T-helper 2 cell treated with Interferon-gamma antibody and Interleukin-4, amounts not matched to agents 5 μg/mL and 100 μg/mL, for 36 hours (primary cell): ENCODE measurements at regions not wholly inside any gene's neighbourhood (a gene's known extent, or its start where the extent isn't known, plus 50 kb on each side); places are given as distances from the start of the nearest gene placed in this dataset.

Experiments used
- DNase-seq: peaks from one replicate; pipeline ENCODE4 v3.0.0; 2021; ENCODE audit warnings: low spot score
- H3K27ac Mint-ChIP-seq: one replicate; pipeline ENCODE4 v1.8.0; 2021; ENCODE audit warnings: mild to moderate bottlenecking, mixed read lengths
- H3K27me3 Mint-ChIP-seq: one replicate; pipeline ENCODE4 v1.8.0; 2021; ENCODE audit warnings: low read depth, mixed read lengths
- H3K36me3 Mint-ChIP-seq: one replicate; pipeline ENCODE4 v1.8.0; 2021; ENCODE audit warnings: low read depth, mixed read lengths
- H3K4me1 Mint-ChIP-seq: one replicate; pipeline ENCODE4 v1.8.0; 2021; ENCODE audit warnings: low read depth, mixed read lengths
- H3K4me3 Mint-ChIP-seq: one replicate; pipeline ENCODE4 v1.8.0; 2022; ENCODE audit warnings: mild to moderate bottlenecking, moderate library complexity, mixed read lengths
- H3K9me3 Mint-ChIP-seq: one replicate; pipeline ENCODE4 v1.8.0; 2021; ENCODE audit warnings: mixed read lengths

GRCh38 chr2:12641441-12641840 is 75.3 kb upstream of the TRIB2 start:
- H3K36me3 Mint-ChIP-seq: peaks cover 1% of the 10 kb centered on the region
- no peak for DNase-seq
- H3K4me1 Mint-ChIP-seq: peaks cover 24% of the 10 kb centered on the region
- H3K9me3 Mint-ChIP-seq: peaks cover 15% of the 10 kb centered on the region
- no peak overlapping the region for H3K27ac Mint-ChIP-seq
- peaks cover 6% of the 10 kb centered on the region for H3K27me3 Mint-ChIP-seq
- H3K4me3 Mint-ChIP-seq: no peak overlapping the region

GRCh38 chr2:12642332-12642731 is 74.4 kb upstream of the TRIB2 start:
- Mint-ChIP-seq H3K9me3 (peaks cover 15% of the 10 kb centered on the region), H3K4me3 (no peak overlapping the region), H3K36me3 (peaks cover 4% of the 10 kb centered on the region), H3K27me3 (peaks cover 6% of the 10 kb centered on the region), H3K4me1 (peaks cover 15% of the 10 kb centered on the region), H3K27ac (no peak overlapping the region)
- no peak for DNase-seq

GRCh38 chr2:12642859-12643258 is 73.9 kb upstream of the TRIB2 start:
- no peak for DNase-seq
- Mint-ChIP-seq H3K27ac (no peak overlapping the region), H3K4me1 (peaks cover 12% of the 10 kb centered on the region), H3K27me3 (peaks cover 10% of the 10 kb centered on the region), H3K9me3 (peaks cover 20% of the 10 kb centered on the region), H3K4me3 (no peak overlapping the region), H3K36me3 (peaks cover 4% of the 10 kb centered on the region)

- Mint-ChIP-seq H3K4me1 (peaks cover 3% of the 10 kb centered on the region), H3K9me3 (peaks cover 20% of the 10 kb centered on the region), H3K4me3 (no peak overlapping the region), H3K27ac (no peak overlapping the region), H3K27me3 (peaks cover 37% of the 10 kb centered on the region), H3K36me3 (peaks cover 4% of the 10 kb centered on the region)
- DNase-seq: no peak
Measured at GRCh38 chr2:12649602-12650400, 66.9 kb upstream of the TRIB2 start.

GRCh38 chr2:12651641-12652040 is 65.1 kb upstream of the TRIB2 start:
- Mint-ChIP-seq H3K9me3 (peaks cover 5% of the 10 kb centered on the region), H3K27me3 (peaks cover 31% of the 10 kb centered on the region), H3K4me1 (peaks cover 3% of the 10 kb centered on the region), H3K27ac (no peak overlapping the region), H3K4me3 (no peak overlapping the region), H3K36me3 (peaks cover 2% of the 10 kb centered on the region)
- DNase-seq: no peak

- H3K27me3 Mint-ChIP-seq: peaks cover 29% of the 10 kb centered on the region
- H3K4me3 Mint-ChIP-seq: no peak overlapping the region
- peaks cover 1% of the 10 kb centered on the region for H3K36me3 Mint-ChIP-seq
- peaks cover 2% of the 10 kb centered on the region for H3K9me3 Mint-ChIP-seq
- no peak overlapping the region for H3K27ac Mint-ChIP-seq
- peaks cover 5% of the 10 kb centered on the region for H3K4me1 Mint-ChIP-seq
- no peak for DNase-seq
Measured at GRCh38 chr2:12652723-12653122, 64.0 kb upstream of the TRIB2 start.

GRCh38 chr2:12657560-12657959 is 59.2 kb upstream of the TRIB2 start:
- Mint-ChIP-seq H3K27ac (no peak overlapping the region), H3K27me3 (peaks cover 6% of the 10 kb centered on the region), H3K9me3 (no peaks in the 10 kb centered on the region), H3K36me3 (peaks cover 1% of the 10 kb centered on the region), H3K4me3 (no peak overlapping the region), H3K4me1 (peaks cover 5% of the 10 kb centered on the region)
- DNase-seq: no peak

- Mint-ChIP-seq H3K27ac (no peak overlapping the region), H3K9me3 (no peaks in the 10 kb centered on the region)
- no peak for DNase-seq
Measured at GRCh38 chr2:12658310-12658945, 58.3 kb upstream of the TRIB2 start.

GRCh38 chr2:12661489-12661888 is 55.2 kb upstream of the TRIB2 start:
- H3K27me3 Mint-ChIP-seq: peaks cover 19% of the 10 kb centered on the region
- DNase-seq: no peak
- peaks cover 5% of the 10 kb centered on the region for H3K4me1 Mint-ChIP-seq
- peaks cover 3% of the 10 kb centered on the region for H3K36me3 Mint-ChIP-seq
- no peak overlapping the region for H3K27ac Mint-ChIP-seq
- H3K4me3 Mint-ChIP-seq: no peak overlapping the region
- H3K9me3 Mint-ChIP-seq: peaks cover 17% of the 10 kb centered on the region

More at GRCh38 chr2:12658310-12658945, 58.3 kb upstream of the TRIB2 start:
- H3K4me3 Mint-ChIP-seq: no peak overlapping the region
- H3K27me3 Mint-ChIP-seq: peaks cover 9% of the 10 kb centered on the region
- peaks cover 5% of the 10 kb centered on the region for H3K4me1 Mint-ChIP-seq
- peaks cover 1% of the 10 kb centered on the region for H3K36me3 Mint-ChIP-seq

- H3K4me1 Mint-ChIP-seq: no peaks in the 10 kb centered on the region
- peaks cover 19% of the 10 kb centered on the region for H3K27me3 Mint-ChIP-seq
- H3K36me3 Mint-ChIP-seq: peaks cover 1% of the 10 kb centered on the region
- peaks cover 28% of the 10 kb centered on the region for H3K9me3 Mint-ChIP-seq
- H3K27ac Mint-ChIP-seq: no peak overlapping the region
- no peak for DNase-seq
- no peak overlapping the region for H3K4me3 Mint-ChIP-seq
Measured at GRCh38 chr2:12663306-12664037, 53.3 kb upstream of the TRIB2 start.

GRCh38 chr2:12665334-12665733 is 51.4 kb upstream of the TRIB2 start:
- H3K36me3 Mint-ChIP-seq: peaks cover 1% of the 10 kb centered on the region
- peaks cover 17% of the 10 kb centered on the region for H3K27me3 Mint-ChIP-seq
- H3K4me3 Mint-ChIP-seq: no peak overlapping the region
- no peak for DNase-seq
- no peaks in the 10 kb centered on the region for H3K4me1 Mint-ChIP-seq
- no peak overlapping the region for H3K27ac Mint-ChIP-seq
- peaks cover 28% of the 10 kb centered on the region for H3K9me3 Mint-ChIP-seq

GRCh38 chr2:12666445-12666844 is 50.3 kb upstream of the TRIB2 start:
- Mint-ChIP-seq H3K36me3 (peaks cover 1% of the 10 kb centered on the region), H3K4me3 (no peak overlapping the region), H3K4me1 (no peaks in the 10 kb centered on the region), H3K27ac (no peak overlapping the region), H3K27me3 (peaks cover 22% of the 10 kb centered on the region), H3K9me3 (peaks cover 28% of the 10 kb centered on the region)
- DNase-seq: no peak
